GM19463 (cell line): ENCODE measurements at regions not wholly inside any gene's neighbourhood (a gene's known extent, or its start where the extent isn't known, plus 50 kb on each side); places are given as distances from the start of the nearest gene placed in this dataset.
"Not testable (repeated sequence)": the region's sequence is repeated elsewhere in the genome, so short reads cannot be mapped to it uniquely, and the experiment has no call there.

Experiments
- ATAC-seq: cut with Tn5 transposase; IDR thresholded peaks from one replicate; pipeline ENCODE4 v1.9.1; 2021; ENCODE audit warnings: mild to moderate bottlenecking, moderate library complexity; ENCODE audit not compliant: unreplicated experiment

- ATAC-seq = no peak
Observed at GRCh38 chr16:35102780-35103403, 1643.5 kb downstream of the TP53TG3F start.

- ATAC-seq = not testable (repeated sequence)
Observed at GRCh38 chr16:35111772-35112171, 1652.4 kb downstream of the TP53TG3F start.

- no peak for ATAC-seq
Observed at GRCh38 chr16:35131429-35131828, 1672.0 kb downstream of the TP53TG3F start.

- ATAC-seq = no peak
Observed at GRCh38 chr16:35134471-35134870, 1675.1 kb downstream of the TP53TG3F start.

GRCh38 chr16:35140293-35140986 is 1681.0 kb downstream of the TP53TG3F start:
- ATAC-seq = no peak

- ATAC-seq = no peak
Observed at GRCh38 chr16:35141303-35141702, 1681.9 kb downstream of the TP53TG3F start.

GRCh38 chr16:35142147-35142808 is 1682.9 kb downstream of the TP53TG3F start:
- no peak for ATAC-seq

GRCh38 chr16:35142809-35143192 is 1683.4 kb downstream of the TP53TG3F start:
- ATAC-seq = no peak

- ATAC-seq = no peak
Observed at GRCh38 chr16:35144212-35144932, 1685.0 kb downstream of the TP53TG3F start.

GRCh38 chr16:35146031-35146710 is 1686.8 kb downstream of the TP53TG3F start:
- ATAC-seq = no peak

- ATAC-seq = no peak
Observed at GRCh38 chr16:35146723-35147458, 1687.5 kb downstream of the TP53TG3F start.

- ATAC-seq = no peak
Observed at GRCh38 chr16:35147556-35148504, 1688.4 kb downstream of the TP53TG3F start.

- no peak for ATAC-seq
Observed at GRCh38 chr16:35148748-35149147, 1689.3 kb downstream of the TP53TG3F start.

- ATAC-seq = no peak
Observed at GRCh38 chr16:35149550-35149949, 1690.1 kb downstream of the TP53TG3F start.

GRCh38 chr16:35150805-35151312 is 1691.4 kb downstream of the TP53TG3F start:
- ATAC-seq = no peak

- no peak for ATAC-seq
Observed at GRCh38 chr16:35152067-35152627, 1692.7 kb downstream of the TP53TG3F start.

GRCh38 chr16:35154627-35155026 is 1695.2 kb downstream of the TP53TG3F start:
- ATAC-seq = no peak

GRCh38 chr16:35157549-35157948 is 1698.1 kb downstream of the TP53TG3F start:
- ATAC-seq = not testable (repeated sequence)
